Endothelial cell of umbilical vein (primary cell): ENCODE measurements at regions not wholly inside any gene's neighbourhood (a gene's known extent, or its start where the extent isn't known, plus 50 kb on each side); places are given as distances from the start of the nearest gene placed in this dataset.

Source experiments
- CTCF ChIP-seq, 2 donors: IDR thresholded peaks; 1 replicate in 1 of 2; 2 replicates in 1 of 2; pipeline ENCODE4 v1.5.1; 2011; ENCODE audit warnings: low read length in 2 of 2, mild to moderate bottlenecking in 2 of 2, moderate library complexity in 2 of 2, control low read depth in 1 of 2, inconsistent platforms in 1 of 2, low read depth in 1 of 2; ENCODE audit not compliant: insufficient read depth in 1 of 2; ENCODE audit errors: extremely low read depth in 1 of 2
- EZH2 ChIP-seq: IDR thresholded peaks from 2 replicates; pipeline ENCODE4 v1.6.1; 2012; ENCODE audit warnings: borderline replicate concordance, low read depth, mild to moderate bottlenecking, moderate library complexity, low read length, inconsistent platforms; ENCODE audit not compliant: severe bottlenecking
- MAX ChIP-seq: IDR thresholded peaks from 2 replicates; pipeline ENCODE4 v1.6.1; 2011; ENCODE audit not compliant: insufficient read depth, insufficient read length
- MYC ChIP-seq: IDR thresholded peaks from one replicate; pipeline ENCODE4 v1.6.1; 2011; ENCODE audit warnings: mild to moderate bottlenecking, low read depth, low read length
- POLR2A ChIP-seq: IDR thresholded peaks from 2 replicates; pipeline ENCODE4 v1.6.1; 2012; ENCODE audit warnings: low read depth, mild to moderate bottlenecking, control low read depth, low read length

GRCh38 chr3:106719077-106719476 lies 658.2 kb upstream of the CCDC54 start:
- TF ChIP-seq CTCF (IDR thresholded peaks at IDR 0.05; ENCODE audit: extremely low read depth in 1 of 2, insufficient read depth in 1 of 2, low read depth in 1 of 2, low read length in 2 of 2), result no peak
- no peak for TF ChIP-seq MYC
- TF ChIP-seq EZH2, result no peak
- no peak for TF ChIP-seq POLR2A
- TF ChIP-seq MAX, result no peak
